ENCODE measurements at regions not wholly inside any gene's neighbourhood (a gene's known extent, or its start where the extent isn't known, plus 50 kb on each side); places are given as distances from the start of the nearest gene placed in this dataset.

DNA sequence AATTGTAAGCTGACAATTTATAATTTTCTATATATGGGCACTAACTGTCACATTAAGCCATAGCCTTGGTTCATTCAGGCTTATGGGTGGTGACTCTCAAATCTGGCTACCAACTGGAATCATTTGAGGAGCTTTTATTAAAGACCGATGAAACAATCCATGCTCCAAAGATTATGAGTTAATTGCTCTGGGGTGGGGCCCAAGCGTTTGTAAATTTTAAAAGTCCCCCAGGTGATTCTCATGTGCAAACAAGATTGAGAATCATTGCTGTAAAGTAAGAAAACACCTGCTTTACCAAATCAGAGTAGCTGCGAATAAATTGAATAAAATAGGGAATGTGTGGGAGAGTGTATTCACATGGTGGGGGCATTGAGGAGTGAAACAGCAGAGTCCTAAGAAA, 76.1 kb upstream of the RAB27B start:
- H3K27me3 ChIP-seq (ENCODE audit: control insufficient read depth, insufficient read depth, low read length): no peaks in the 10 kb centered on the region
- no peak overlapping the region for H3K27ac ChIP-seq (ENCODE audit: low read length)
- no peak overlapping the region for H3K4me3 ChIP-seq (ENCODE audit: low read depth in 2 of 2, low read length in 2 of 2)
- ChIA-PET CTCF (no interaction called here), POLR2A (no interaction called here)
- no peaks in the 10 kb centered on the region for H3K4me1 ChIP-seq (ENCODE audit: control insufficient read depth, insufficient read depth, low read length)
- BruUV-seq (replicated peaks): no TSS peak
- no peak for TF ChIP-seq SIN3A (IDR thresholded peaks at IDR 0.05; ENCODE audit: borderline replicate concordance, insufficient read depth, low read depth, low read length)
- TF ChIP-seq, protein P1, sequence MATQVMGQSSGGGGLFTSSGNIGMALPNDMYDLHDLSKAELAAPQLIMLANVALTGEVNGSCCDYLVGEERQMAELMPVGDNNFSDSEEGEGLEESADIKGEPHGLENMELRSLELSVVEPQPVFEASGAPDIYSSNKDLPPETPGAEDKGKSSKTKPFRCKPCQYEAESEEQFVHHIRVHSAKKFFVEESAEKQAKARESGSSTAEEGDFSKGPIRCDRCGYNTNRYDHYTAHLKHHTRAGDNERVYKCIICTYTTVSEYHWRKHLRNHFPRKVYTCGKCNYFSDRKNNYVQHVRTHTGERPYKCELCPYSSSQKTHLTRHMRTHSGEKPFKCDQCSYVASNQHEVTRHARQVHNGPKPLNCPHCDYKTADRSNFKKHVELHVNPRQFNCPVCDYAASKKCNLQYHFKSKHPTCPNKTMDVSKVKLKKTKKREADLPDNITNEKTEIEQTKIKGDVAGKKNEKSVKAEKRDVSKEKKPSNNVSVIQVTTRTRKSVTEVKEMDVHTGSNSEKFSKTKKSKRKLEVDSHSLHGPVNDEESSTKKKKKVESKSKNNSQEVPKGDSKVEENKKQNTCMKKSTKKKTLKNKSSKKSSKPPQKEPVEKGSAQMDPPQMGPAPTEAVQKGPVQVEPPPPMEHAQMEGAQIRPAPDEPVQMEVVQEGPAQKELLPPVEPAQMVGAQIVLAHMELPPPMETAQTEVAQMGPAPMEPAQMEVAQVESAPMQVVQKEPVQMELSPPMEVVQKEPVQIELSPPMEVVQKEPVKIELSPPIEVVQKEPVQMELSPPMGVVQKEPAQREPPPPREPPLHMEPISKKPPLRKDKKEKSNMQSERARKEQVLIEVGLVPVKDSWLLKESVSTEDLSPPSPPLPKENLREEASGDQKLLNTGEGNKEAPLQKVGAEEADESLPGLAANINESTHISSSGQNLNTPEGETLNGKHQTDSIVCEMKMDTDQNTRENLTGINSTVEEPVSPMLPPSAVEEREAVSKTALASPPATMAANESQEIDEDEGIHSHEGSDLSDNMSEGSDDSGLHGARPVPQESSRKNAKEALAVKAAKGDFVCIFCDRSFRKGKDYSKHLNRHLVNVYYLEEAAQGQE (IDR thresholded peaks at IDR 0.05; ENCODE audit: insufficient read depth in 1 of 2, low read depth in 2 of 2, low read length in 1 of 2): no peak
- TF ChIP-seq, protein P2, sequence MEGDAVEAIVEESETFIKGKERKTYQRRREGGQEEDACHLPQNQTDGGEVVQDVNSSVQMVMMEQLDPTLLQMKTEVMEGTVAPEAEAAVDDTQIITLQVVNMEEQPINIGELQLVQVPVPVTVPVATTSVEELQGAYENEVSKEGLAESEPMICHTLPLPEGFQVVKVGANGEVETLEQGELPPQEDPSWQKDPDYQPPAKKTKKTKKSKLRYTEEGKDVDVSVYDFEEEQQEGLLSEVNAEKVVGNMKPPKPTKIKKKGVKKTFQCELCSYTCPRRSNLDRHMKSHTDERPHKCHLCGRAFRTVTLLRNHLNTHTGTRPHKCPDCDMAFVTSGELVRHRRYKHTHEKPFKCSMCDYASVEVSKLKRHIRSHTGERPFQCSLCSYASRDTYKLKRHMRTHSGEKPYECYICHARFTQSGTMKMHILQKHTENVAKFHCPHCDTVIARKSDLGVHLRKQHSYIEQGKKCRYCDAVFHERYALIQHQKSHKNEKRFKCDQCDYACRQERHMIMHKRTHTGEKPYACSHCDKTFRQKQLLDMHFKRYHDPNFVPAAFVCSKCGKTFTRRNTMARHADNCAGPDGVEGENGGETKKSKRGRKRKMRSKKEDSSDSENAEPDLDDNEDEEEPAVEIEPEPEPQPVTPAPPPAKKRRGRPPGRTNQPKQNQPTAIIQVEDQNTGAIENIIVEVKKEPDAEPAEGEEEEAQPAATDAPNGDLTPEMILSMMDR (IDR thresholded peaks at IDR 0.05): no peak
- TF ChIP-seq POLR2AphosphoS5 (IDR thresholded peaks at IDR 0.05; ENCODE audit: low read depth, low read length): no peak
- TF ChIP-seq TCF7L2 (IDR thresholded peaks at IDR 0.05; ENCODE audit: low read depth, low read length): no peak
- ATAC-seq (no peak), DNase-seq (ENCODE audit: low read depth, low spot score) (no peak)
- in situ Hi-C loops (cut with HindIII; ENCODE audit: low pct_unique_long_range_greater_than_20kb, low sequenced_read_pairs): no loop called here
- H3K9me3 ChIP-seq (ENCODE audit: control insufficient read depth, insufficient read depth, low read depth, low read length): no peaks in the 10 kb centered on the region
- intact Hi-C loops (cut with micrococcal nuclease; ENCODE audit: unreplicated experiment): no loop called here
- no peaks in the 10 kb centered on the region for H3K36me3 ChIP-seq (ENCODE audit: control insufficient read depth, insufficient read depth, low read length)

DNA sequence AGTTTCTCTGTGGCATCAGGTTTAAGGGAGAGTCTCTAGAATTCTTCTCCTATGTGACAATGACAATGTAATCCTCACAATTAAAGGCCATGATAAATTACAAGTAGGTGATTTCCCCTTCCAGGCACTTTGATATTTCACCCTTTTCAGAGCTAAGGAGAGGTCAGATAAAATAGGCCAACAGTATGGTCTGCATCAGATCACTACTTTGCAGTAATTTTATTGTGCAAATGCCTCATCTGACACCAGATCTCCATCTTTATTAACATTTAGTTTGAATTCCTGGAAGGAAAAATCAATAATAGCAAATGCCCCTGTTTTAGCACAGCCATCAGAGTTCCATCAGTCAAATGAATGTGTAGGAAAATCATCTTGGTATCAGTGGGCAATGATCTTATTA, 72.8 kb upstream of the RAB27B start:
- POLR2A ChIA-PET: no interaction called here
- intact Hi-C loops (cut with micrococcal nuclease; ENCODE audit: unreplicated experiment) (no loop called here), in situ Hi-C loops (cut with HindIII; ENCODE audit: low pct_unique_long_range_greater_than_20kb, low sequenced_read_pairs) (no loop called here)
- DNase-seq (ENCODE audit: low read depth, low spot score) (no peak), ATAC-seq (no peak)
- no peak overlapping the region for H3K27ac ChIP-seq (ENCODE audit: low read length)
- no TSS peak for BruUV-seq (replicated peaks)
- no peak overlapping the region for H3K4me3 ChIP-seq (ENCODE audit: low read depth in 2 of 2, low read length in 2 of 2)
- CTCF ChIA-PET: no interaction called here
- TF ChIP-seq SIN3A (IDR thresholded peaks at IDR 0.05; ENCODE audit: borderline replicate concordance, insufficient read depth, low read depth, low read length) (no peak), TCF7L2 (IDR thresholded peaks at IDR 0.05; ENCODE audit: low read depth, low read length) (no peak), POLR2AphosphoS5 (IDR thresholded peaks at IDR 0.05; ENCODE audit: low read depth, low read length) (no peak)
- TF ChIP-seq, protein P2 (IDR thresholded peaks at IDR 0.05): no peak
- TF ChIP-seq, protein P1 (IDR thresholded peaks at IDR 0.05; ENCODE audit: insufficient read depth in 1 of 2, low read depth in 2 of 2, low read length in 1 of 2): no peak
- no peaks in the 10 kb centered on the region for H3K9me3 ChIP-seq (ENCODE audit: control insufficient read depth, insufficient read depth, low read depth, low read length)
- no peaks in the 10 kb centered on the region for H3K27me3 ChIP-seq (ENCODE audit: control insufficient read depth, insufficient read depth, low read length)
- H3K4me1 ChIP-seq (ENCODE audit: control insufficient read depth, insufficient read depth, low read length): no peaks in the 10 kb centered on the region
- no peaks in the 10 kb centered on the region for H3K36me3 ChIP-seq (ENCODE audit: control insufficient read depth, insufficient read depth, low read length)
